C1 segment of cervical spinal cord (tissue), 14 donors: ENCODE measurements at regions not wholly inside any gene's neighbourhood (a gene's known extent, or its start where the extent isn't known, plus 50 kb on each side); places are given as distances from the start of the nearest gene placed in this dataset.
"Not testable (repeated sequence)": the region's sequence is repeated elsewhere in the genome, so short reads cannot be mapped to it uniquely, and the experiment has no call there.

ENCODE experiments used
- DNase-seq, 14 donors: peaks; one replicate each; lab custom pipeline; 2025; lab: John Stamatoyannopoulos, UW

DNA sequence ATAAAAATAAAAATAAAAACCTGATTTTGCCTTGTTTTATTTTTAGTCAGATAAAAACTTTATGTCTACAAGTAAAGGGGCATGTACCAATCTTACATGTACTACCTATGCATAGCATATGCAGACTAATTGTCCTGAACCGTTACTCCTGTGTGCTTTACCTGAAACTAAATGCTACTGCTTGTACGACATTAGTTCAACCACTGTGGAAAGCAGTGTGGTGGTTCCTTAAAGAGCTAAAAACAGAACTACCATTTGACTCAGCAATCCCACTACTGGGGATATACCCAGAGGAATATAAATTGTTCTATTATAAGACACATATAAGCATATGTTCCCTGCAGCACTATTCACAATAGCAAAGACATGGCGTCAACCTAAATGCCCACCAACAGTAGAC is 426.0 kb upstream of the PMFBP1 start:
- no peak for DNase-seq

DNA sequence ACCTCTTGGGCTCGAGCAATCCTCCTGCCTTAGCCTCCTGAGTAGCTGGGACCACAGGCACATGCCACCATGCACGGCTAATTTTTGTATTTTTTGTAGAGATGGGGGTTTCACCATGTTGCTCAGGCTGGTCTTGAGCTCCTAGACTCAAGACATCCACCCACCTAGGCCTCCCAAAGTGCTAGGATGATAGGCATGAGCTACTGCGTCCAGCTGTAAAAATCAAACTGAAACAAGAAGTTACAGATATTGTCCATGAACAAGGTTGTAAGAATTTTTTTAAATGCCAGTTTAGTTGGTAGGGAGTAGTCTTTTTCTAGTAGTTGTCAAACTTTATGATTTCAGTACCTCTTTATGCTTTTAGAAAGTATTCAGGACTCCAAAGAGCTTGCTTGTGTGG is 424.4 kb upstream of the PMFBP1 start:
- no peak for DNase-seq

DNA sequence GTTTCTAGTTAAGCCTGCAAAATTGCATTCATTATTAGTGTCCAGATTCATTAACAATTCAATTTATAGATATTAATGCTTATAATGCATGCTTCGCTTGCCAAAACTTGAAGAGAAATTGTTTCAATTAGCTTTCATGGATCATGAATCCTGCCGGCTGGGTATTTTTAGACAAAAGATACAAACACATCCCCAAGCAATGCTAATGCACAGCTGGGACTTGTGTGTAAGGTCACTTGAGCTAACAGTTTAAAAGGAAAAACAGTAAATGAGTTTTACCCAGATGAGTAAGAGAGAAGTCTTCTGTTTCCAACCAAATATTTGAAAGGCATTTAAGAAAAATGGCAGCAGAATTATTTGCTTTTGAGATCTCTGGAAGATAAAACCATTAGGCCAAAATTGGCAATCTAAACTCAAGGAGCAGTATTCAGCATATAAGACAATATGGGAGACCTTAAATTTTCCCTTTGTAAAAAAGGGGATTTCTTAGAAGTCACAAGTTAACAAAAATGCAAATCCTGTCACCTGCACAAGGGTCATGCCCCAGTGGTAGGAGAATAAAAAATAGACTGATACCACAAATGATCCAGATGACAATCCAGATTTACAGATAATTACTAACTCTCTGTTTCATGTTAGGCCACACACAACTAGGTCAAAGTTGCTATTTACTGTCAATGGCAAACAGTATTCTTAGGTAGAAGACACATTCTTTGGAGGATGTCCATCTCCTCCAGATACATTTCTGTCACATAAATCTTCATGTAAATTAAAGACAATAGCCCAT is 418.4 kb upstream of the PMFBP1 start:
- DNase-seq = no peak

DNA sequence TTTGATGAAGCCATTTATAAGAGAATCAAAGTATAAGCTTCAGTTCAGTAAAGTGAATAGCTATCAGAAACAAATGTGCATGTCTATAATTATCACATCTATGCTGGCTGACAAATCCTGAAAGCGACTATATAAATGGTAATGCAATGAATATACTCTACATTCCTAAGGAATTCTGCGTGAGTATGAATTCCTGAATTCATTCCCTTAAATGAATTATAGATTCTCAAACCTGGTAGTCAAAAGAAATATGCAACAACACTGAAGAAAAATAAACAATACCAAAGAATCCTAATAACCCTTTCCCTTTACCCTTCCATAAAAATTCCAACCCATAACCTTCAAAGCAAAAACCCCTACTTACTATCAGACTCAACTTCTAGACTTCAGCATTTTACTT is 416.6 kb upstream of the PMFBP1 start:
- no peak for DNase-seq

DNA sequence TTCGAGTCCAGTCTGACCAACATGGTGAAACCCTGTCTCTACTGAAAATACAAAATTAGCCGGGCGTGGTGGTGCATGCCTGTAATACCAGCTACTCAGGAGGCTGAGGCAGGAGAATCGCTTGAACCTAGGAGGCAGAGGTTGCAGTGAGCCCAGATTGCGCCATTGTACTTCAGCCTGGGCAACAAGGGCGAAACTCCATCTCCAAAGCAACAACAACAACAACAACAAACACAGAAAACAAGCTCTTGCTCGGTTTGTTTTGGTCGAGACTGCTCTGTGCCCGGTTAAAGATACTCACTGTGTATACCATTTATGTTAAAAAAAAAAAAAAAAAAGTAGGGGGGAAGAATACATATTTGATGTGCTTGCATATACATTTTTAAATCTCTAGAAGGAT is 406.1 kb upstream of the PMFBP1 start:
- not testable (repeated sequence) for DNase-seq

DNA sequence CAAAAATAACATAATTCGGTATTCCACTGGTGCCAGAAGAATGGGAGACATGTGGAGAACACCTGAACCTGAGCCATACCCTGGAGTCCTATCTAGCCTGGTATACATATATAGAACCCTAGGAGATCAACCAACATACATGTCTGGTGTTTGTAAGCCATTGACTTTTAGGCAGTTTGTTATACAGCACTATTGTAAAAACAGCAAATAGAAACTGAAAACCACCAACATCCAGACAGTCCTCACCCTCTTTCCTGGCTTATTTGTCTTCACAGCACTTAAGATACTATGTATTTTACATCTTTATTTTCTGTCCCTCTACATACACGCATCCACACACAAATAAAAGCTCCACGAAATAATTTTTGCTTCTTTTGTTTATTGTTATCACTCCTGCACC is 404.2 kb upstream of the PMFBP1 start:
- no peak for DNase-seq

DNA sequence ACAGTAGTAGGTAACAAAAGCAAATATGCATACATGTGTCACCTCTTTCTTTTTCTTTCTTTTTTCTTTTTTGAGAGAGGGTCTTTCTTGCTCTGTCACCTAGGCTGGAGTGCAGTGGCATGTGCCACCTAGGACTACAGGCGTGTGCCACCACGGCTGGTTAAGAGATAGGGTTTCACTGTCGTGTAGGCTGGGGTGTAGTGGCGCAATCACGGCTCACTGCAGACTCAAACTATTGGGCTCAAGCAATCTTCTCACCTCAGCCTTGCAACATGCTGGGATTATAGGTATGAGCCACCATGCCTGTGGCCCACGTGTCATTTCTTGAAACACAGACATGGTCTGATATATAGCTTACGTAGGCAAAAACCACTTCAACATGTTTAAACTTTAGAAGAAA is 397.7 kb upstream of the PMFBP1 start:
- no peak for DNase-seq

DNA sequence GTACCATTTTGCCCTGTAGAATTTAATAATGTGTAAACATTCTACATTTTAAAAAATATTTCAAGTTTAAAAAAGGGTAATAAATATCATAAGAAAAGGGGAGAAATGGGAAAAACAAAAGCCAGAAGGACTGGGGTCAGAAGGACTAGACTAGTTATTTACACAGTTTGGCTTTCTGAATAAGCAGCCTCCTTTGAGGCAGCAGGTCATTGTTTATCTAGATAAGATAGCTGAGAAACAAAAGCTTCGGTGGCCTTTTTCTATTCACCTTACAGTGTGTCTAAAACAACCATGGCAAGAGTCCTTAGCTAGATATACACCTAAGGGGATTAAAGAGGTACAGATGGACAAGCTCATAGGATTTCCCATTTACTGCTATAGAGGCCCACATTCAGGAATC is 396.5 kb upstream of the PMFBP1 start:
- no peak for DNase-seq

DNA sequence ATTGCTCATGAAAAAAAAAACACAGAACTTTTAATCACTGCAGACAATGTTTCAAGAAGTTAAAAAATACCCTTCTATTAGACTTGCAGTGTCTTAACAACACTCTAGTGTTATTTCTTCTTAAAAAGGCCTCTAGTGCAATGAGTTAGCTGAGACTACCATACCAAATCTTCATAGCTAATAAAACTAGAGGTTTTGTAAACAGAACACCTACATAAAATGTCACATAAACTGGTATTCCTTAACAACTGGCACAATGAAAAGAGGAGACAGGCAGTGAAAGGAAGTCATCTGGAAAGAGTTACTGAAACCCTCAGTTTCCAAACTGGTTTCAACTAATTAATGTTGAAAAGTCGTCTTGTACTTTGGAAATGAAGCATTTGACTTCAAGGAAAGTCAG is 394.2 kb upstream of the PMFBP1 start:
- no peak for DNase-seq

DNA sequence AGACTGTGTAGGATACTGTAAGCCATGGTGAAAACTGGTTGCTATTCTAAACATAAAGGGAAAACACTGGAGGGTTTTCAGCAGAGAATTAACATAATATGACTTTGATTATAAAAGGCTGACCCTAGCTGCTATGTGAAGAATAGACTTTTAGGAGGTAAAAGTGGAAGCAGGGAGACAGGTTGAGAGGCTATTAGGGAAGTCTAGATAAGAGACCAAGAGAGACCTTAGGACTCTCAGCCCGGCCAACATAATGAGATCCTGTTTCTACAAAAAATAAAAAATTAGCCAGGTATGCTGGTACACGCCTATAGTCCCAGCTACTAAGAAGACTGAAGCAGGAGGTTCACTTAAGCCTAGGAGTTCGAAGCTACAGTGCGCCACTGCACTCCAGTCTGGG is 393.2 kb upstream of the PMFBP1 start:
- no peak for DNase-seq

DNA sequence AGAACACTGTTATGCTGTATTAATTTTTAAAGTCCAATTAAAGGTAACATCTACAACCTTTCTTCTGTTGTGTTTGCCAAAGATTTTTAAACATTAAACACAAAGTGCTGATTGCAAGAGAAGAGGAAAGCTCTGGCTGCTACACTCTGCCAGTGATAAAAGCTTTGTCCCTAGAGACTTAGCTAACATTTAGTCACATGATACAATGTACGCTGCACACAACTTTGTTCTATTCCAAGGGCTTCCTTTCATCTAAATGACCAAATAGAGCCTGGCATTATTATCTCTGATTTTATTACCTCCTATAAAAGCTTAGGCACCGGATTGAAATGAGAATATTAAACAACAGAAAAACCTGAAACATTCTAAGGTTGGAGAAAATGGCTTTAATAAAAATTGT is 388.7 kb upstream of the PMFBP1 start:
- no peak for DNase-seq

DNA sequence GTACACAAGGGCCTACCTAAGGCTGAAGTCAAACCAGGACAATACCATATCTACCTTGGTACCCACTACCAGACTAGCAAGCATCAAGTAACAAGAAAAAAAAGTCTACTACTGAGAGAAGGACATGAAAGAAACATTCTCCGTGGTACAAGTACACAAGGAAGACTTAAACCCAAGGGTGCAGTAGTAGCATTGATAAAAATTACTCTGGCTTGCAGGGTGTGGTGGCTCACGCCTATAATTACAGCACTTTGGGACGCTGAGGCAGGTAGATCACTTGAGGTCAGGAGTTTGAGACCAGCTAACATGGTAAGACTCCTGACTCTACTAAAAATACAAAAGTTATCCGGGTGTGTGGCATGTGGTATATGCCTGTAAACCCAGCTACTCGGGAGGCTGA is 386.5 kb upstream of the PMFBP1 start:
- no peak for DNase-seq

DNA sequence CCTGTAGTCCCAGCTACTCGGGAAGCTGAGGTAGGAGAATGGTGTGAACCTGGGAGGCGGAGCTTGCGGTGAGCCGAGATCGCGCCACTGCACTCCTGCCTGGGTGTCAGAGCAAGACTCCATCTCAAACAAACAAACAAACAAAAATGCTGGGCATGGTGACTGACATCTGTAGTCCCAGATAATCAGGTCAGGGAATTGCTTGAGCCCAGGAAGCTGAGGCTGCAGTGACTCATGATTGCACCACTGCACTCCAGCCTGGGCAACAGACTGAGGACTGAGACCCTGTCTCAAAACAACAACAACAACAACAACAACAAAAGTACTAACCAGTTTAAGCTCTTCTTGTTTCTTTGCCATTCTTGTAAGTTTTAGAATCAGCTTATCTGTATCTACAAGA is 383.0 kb upstream of the PMFBP1 start:
- no peak for DNase-seq

DNA sequence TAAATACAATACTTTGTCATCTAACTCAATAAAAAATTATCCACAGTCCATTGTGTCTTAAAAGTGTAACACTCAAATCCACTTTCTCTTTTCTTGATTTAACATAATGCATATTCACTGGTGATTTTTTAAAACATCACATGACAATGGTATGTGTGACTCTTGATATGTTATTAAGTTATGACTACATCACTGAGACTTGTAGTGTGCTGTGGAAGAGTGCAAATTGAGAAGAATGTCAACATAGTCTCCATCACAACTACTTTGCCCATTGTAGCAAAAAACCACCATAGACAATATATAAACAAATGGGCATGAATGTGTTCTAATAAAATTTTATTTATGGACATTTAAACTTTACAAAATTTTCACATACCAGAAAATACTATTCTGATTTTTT is 380.7 kb upstream of the PMFBP1 start:
- DNase-seq = no peak

DNA sequence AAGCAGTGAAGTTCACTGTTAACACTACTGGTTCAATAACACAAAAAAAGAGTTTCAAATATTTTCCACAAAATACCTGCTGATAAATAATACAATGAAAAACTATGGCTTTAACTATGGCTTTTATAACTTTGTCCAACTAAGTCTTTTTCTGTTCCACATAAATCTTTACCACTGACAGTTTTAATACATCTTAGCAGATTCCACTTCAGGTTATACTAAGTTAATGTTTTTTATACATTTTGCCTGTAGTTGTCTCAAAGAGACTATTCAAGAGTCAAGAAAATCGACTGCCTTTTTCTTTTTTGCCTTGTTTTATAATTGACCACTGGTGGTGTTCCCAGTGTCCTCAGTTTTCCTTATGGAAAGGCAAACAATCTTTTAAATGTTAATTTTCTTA is 379.7 kb upstream of the PMFBP1 start:
- no peak for DNase-seq

DNA sequence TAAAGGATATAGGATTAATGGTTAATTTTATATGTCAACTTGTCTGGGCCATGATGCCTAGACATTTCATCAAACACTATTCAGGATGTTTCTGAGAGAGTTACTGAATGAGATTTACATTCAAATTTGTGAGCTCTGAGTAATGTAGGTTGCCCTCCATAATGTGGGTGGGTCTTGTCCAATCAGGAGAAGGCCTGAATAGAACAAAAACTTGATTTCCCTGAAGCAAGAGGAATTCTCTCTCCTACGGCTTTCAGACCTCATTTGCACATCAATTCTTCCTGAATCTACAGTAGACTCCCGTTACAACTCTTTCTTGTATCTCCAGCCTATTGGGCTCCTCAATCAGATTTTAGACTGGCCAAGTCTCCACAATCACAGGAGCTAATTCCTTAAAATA is 377.9 kb upstream of the PMFBP1 start:
- DNase-seq = no peak

DNA sequence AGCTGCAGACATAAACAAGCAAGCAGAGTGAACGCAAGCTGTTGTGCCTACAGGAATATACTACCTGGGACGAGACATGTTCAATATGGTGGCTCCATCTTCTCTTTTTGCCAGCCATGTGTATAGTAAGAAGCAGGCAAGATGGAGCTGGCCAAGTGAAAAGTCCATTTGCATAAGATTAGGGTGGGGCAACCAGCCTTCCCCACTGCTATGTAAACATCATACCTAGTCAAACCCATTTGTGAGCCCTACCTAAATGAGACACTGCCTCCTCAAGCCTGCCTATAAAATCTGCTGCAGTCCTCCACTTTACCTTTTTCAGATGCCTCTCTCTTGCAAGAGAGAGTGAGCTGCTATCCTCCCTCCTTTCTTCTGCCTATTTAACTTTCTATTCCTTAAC is 370.1 kb upstream of the PMFBP1 start:
- DNase-seq = no peak

DNA sequence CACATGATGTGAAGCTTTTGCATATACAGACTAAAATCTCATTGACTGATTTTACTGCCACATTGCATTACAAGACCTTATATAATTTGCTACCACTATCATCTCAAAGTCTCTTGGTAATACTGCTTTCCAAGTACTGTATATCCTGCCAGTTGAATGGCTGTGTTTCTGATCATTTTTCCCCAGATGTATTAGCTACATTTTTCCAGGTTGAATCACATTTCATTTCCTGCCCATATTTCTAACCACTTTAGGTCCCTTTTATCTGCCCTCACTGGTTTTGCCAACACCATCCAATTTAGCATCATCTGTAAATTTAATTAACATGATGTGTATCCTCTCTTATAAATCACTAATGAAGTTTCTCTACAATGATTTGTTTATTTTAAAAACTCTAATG is 365.7 kb upstream of the PMFBP1 start:
- no peak for DNase-seq

DNA sequence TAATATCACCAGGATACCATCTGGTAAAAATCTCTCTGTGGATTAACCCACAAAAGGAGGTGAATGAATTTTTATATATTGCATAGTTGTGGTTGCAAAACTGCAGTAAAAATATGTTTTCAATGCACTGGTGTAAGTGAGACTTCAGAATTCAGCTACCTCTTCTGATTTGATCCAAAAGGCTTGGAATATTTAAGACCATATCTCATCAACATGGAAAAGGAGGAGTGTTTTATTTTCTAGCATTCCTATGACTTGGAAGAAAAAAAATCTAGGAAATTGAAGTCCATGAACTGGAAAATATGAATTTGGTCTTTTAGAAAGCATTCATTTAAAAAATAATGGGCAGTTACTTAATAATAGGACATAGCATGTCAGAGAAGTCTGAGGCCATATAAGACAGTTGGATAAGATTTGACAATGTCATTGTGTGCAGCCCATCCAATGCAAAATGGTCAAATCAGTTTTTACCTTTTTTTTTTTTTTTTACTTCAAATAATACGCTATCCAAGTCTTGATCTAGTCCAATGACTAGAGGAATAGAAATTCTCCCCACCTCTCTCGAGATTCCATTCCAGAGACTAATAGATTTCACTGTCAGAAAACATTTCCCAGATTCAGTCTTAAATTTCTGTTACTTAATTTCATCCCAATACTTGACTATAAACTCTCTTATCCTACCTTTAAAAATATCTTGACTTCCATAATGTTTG is 364.9 kb upstream of the PMFBP1 start:
- DNase-seq = no peak

DNA sequence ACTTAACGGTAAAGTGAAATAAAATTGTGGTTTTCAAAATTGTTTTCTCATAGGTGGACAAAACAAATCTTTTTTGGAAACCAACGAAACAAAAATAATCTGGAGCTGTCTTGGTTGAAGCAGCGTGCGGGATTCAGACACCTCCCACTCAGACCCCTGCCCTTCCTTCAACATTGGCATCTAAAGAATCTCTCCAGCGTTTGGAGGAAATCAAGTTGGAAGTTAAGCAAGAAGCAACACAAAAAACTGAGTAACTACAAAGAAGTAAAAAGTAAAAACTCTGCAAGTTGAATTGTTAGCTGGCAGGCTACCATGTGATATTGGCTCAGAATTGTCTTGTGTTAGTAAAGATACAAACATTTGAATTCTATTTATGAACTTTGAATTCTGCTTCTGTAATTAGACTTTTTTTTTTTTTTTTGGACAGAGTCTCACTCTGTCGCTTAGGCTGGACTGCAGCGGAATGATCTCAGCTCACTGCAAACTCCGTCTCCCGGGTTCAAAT is 361.0 kb upstream of the PMFBP1 start:
- no peak for DNase-seq

DNA sequence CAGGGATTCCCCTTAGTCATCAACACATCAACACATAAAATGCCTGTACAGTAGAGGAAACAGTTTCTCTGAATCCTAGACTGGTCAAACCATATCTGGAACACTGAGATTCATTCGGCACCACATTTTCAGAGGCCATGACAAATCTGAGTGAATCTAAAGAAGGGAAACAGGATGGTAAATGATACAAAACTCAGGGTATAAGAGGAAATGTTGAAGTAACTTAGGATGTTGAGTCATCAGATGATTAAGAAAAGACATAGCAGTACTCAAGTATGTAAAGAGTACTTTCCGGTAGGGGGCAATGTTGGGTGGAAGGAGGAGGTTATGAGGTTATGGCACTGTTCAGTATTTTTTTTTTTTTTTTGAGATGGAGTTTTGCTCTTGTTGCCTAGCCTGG is 358.5 kb upstream of the PMFBP1 start:
- no peak for DNase-seq

DNA sequence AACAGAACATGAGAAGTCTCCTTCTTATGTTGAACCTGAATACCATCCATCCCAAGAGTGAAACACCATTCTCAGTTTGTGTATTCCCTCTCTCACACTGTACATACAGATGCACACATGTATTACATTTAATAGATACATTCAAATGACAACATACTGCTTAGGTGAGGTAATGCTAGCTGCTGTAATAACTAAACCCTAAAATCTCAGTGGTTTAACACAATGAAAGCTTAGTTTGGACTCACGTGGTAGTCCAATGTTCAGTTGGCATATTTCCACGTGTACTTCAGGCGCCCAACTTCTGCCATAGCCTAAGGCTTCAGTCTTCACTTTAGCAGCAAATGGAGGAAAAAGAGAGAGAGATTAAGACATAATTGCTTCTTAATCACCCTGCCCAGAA is 351.1 kb upstream of the PMFBP1 start:
- DNase-seq = no peak

DNA sequence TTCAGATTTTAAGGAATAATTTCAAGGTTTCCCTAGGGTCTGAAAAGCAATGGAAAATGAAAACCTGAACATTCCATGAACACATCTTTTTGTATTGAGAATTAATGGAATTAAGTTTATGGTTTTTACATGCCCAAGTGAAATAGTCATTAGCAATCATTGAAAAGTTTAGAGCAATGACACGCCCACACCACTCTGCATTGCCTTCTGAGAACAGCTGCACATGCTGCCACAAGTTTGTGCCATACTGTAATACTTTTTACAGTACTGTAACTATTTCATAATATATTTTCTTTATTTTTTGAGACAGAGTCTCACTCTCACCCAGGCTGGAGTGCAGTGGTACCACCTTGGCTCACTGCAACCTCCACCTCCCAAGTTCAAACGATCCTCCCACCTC is 345.2 kb upstream of the PMFBP1 start:
- no peak for DNase-seq
